Caco-2 (cell line): ENCODE measurements at regions not wholly inside any gene's neighbourhood (a gene's known extent, or its start where the extent isn't known, plus 50 kb on each side); places are given as distances from the start of the nearest gene placed in this dataset.

Experiments
- BruUV-seq: library from RNA; stranded (reverse); fragments of 400-500 nt; replicated peaks from 2 replicates; lab custom pipeline; 2021; lab: Mats Ljungman, UMichigan
- CTCF ChIA-PET: fragments of 300-600 bp; sonication (Branson Sonifier 250); formaldehyde crosslinking; loops from one replicate; lab custom pipeline; 2022; ENCODE audit warnings: antibody characterized with exemption; lab: Charles Lee
- POLR2A ChIA-PET: fragments of 300-600 bp; sonication (Branson Sonifier 250); formaldehyde crosslinking; loops from one replicate; lab custom pipeline; 2022; ENCODE audit warnings: antibody characterized with exemption; lab: Charles Lee
- DNase-seq, 2 experiments: peaks; one replicate each; pipeline versions ENCODE4 v3.0.0 to v3.0.0-alpha.2; 2020 to 2022
- H3K27me3 ChIP-seq: replicated peaks from 2 replicates; pipeline ENCODE4 v1.6.0; 2011; ENCODE audit warnings: low read length; ENCODE audit not compliant: control insufficient read depth, insufficient read depth
- H3K36me3 ChIP-seq: 2 replicates; pipeline ENCODE4 v1.5.1; 2011; ENCODE audit warnings: low read length; ENCODE audit not compliant: control insufficient read depth, insufficient read depth
- H3K4me1 ChIP-seq: fragments of 250-450 bp; sonication (Bioruptor Pico); 2 replicates; pipeline ENCODE4 v1.5.1; 2020; ENCODE audit warnings: mild to moderate bottlenecking
- H3K4me3 ChIP-seq: 2 replicates; pipeline ENCODE4 v1.5.1; 2011; ENCODE audit warnings: low read depth, mild to moderate bottlenecking, control low read depth, low read length
- H3K9me3 ChIP-seq: fragments of 250-450 bp; sonication (Bioruptor Pico); 2 replicates; pipeline ENCODE4 v1.5.1; 2020; ENCODE audit warnings: mild to moderate bottlenecking, moderate library complexity
- H3K27ac Mint-ChIP-seq: one replicate; pipeline ENCODE4 v1.8.0; 2022; ENCODE audit warnings: mixed read lengths; ENCODE audit not compliant: unreplicated experiment
- H3K27me3 Mint-ChIP-seq: one replicate; pipeline ENCODE4 v1.8.0; 2022; ENCODE audit warnings: mixed read lengths; ENCODE audit not compliant: insufficient read depth, unreplicated experiment
- H3K36me3 Mint-ChIP-seq: one replicate; pipeline ENCODE4 v1.8.0; 2022; ENCODE audit warnings: mild to moderate bottlenecking, mixed read lengths; ENCODE audit not compliant: insufficient read depth, unreplicated experiment
- H3K4me1 Mint-ChIP-seq: one replicate; pipeline ENCODE4 v1.8.0; 2022; ENCODE audit warnings: low read depth, mixed read lengths; ENCODE audit not compliant: unreplicated experiment
- H3K4me3 Mint-ChIP-seq: one replicate; pipeline ENCODE4 v1.8.0; 2022; ENCODE audit warnings: mild to moderate bottlenecking, moderate library complexity, mixed read lengths; ENCODE audit not compliant: unreplicated experiment
- H3K9me3 Mint-ChIP-seq: one replicate; pipeline ENCODE4 v1.8.0; 2022; ENCODE audit warnings: mixed read lengths; ENCODE audit not compliant: unreplicated experiment
- CTCF ChIP-seq, 2 experiments: fragments of 200-600 bp in 1 of 2; IDR thresholded peaks; 1 replicate in 1 of 2; 2 replicates in 1 of 2; pipeline versions ENCODE4 v1.5.1 to v1.8.0; 2011 to 2022; ENCODE audit warnings: antibody characterized with exemption in 1 of 2, control low read depth in 1 of 2, inconsistent platforms in 1 of 2, low read depth in 1 of 2, low read length in 1 of 2, mild to moderate bottlenecking in 1 of 2, moderate library complexity in 1 of 2; ENCODE audit not compliant: insufficient read depth in 1 of 2, severe bottlenecking in 1 of 2, unreplicated experiment in 1 of 2
- intact Hi-C: fragments of 100-400 bp; cut with micrococcal nuclease; formaldehyde crosslinking; loops from one replicate; pipeline ENCODE4 v1.10.0; 2022; ENCODE audit not compliant: unreplicated experiment

- no peaks in the 10 kb centered on the region for H3K4me1 Mint-ChIP-seq
- Histone ChIP-seq H3K4me1 (no peaks in the 10 kb centered on the region), H3K27me3 (no peaks in the 10 kb centered on the region), H3K36me3 (no peaks in the 10 kb centered on the region), H3K9me3 (no peaks in the 10 kb centered on the region), H3K4me3 (no peak overlapping the region)
- ChIA-PET CTCF (no interaction called here), POLR2A (no interaction called here)
- H3K9me3 Mint-ChIP-seq, result no peaks in the 10 kb centered on the region
- TF ChIP-seq CTCF (IDR thresholded peaks at IDR 0.05; ENCODE audit: insufficient read depth in 1 of 2, low read depth in 1 of 2, low read length in 1 of 2, severe bottlenecking in 1 of 2, unreplicated experiment in 1 of 2), result no peak
- intact Hi-C loops, result no loop called here
- DNase-seq, result no peak
- H3K27me3 Mint-ChIP-seq, result peaks cover 6% of the 10 kb centered on the region
- H3K36me3 Mint-ChIP-seq, result no peaks in the 10 kb centered on the region
- H3K4me3 Mint-ChIP-seq, result no peak overlapping the region
- no peak overlapping the region for H3K27ac Mint-ChIP-seq
- no TSS peak for BruUV-seq
These were observed 53.2 kb upstream of the CMKLR1 start for GRCh38 chr12:108392284-108392683.

GRCh38 chr12:108390495-108391203, 51.5 kb upstream of the CMKLR1 start:
- no peak for TF ChIP-seq CTCF (IDR thresholded peaks at IDR 0.05; ENCODE audit: insufficient read depth in 1 of 2, low read depth in 1 of 2, low read length in 1 of 2, severe bottlenecking in 1 of 2, unreplicated experiment in 1 of 2)
- ChIA-PET CTCF (no interaction called here), POLR2A (no interaction called here)
- Mint-ChIP-seq H3K4me3 (no peak overlapping the region), H3K4me1 (no peaks in the 10 kb centered on the region), H3K36me3 (no peaks in the 10 kb centered on the region), H3K27ac (no peak overlapping the region), H3K27me3 (peaks cover 6% of the 10 kb centered on the region), H3K9me3 (peaks cover 3% of the 10 kb centered on the region)
- no peaks in the 10 kb centered on the region for H3K4me1 ChIP-seq
- no peaks in the 10 kb centered on the region for H3K27me3 ChIP-seq
- intact Hi-C loops, result no loop called here
- no TSS peak for BruUV-seq
- no peaks in the 10 kb centered on the region for H3K36me3 ChIP-seq
- no peak overlapping the region for H3K4me3 ChIP-seq
- no peaks in the 10 kb centered on the region for H3K9me3 ChIP-seq
- no peak for DNase-seq

GRCh38 chr12:108389544-108389943, 50.4 kb upstream of the CMKLR1 start:
- no peaks in the 10 kb centered on the region for H3K36me3 ChIP-seq
- no peaks in the 10 kb centered on the region for H3K4me1 Mint-ChIP-seq
- DNase-seq, result no peak
- no TSS peak for BruUV-seq
- no peaks in the 10 kb centered on the region for H3K27me3 ChIP-seq
- no peak overlapping the region for H3K4me3 ChIP-seq
- no peak overlapping the region for H3K4me3 Mint-ChIP-seq
- H3K4me1 ChIP-seq, result no peaks in the 10 kb centered on the region
- ChIA-PET POLR2A (no interaction called here), CTCF (no interaction called here)
- H3K27me3 Mint-ChIP-seq, result peaks cover 10% of the 10 kb centered on the region
- H3K9me3 Mint-ChIP-seq, result peaks cover 11% of the 10 kb centered on the region
- no peak for TF ChIP-seq CTCF (IDR thresholded peaks at IDR 0.05; ENCODE audit: insufficient read depth in 1 of 2, low read depth in 1 of 2, low read length in 1 of 2, severe bottlenecking in 1 of 2, unreplicated experiment in 1 of 2)
- H3K27ac Mint-ChIP-seq, result no peak overlapping the region
- intact Hi-C loops, result no loop called here
- H3K36me3 Mint-ChIP-seq, result no peaks in the 10 kb centered on the region
- no peaks in the 10 kb centered on the region for H3K9me3 ChIP-seq
